H1 (cell line): ENCODE measurements at regions not wholly inside any gene's neighbourhood (a gene's known extent, or its start where the extent isn't known, plus 50 kb on each side); places are given as distances from the start of the nearest gene placed in this dataset.

ENCODE experiments used
- CTCF ChIA-PET: fragments of 300-600 bp; sonication (Branson Sonifier 250); formaldehyde crosslinking; loops from one replicate; lab custom pipeline; 2021; ENCODE audit not compliant: partially characterized antibody; lab: Charles Lee
- POLR2A ChIA-PET: fragments of 300-600 bp; sonication (Branson Sonifier 250); formaldehyde crosslinking; loops from one replicate; lab custom pipeline; 2021; ENCODE audit warnings: inconsistent platforms; ENCODE audit not compliant: partially characterized antibody; lab: Charles Lee
- DNase-seq, 2 experiments: peaks; one replicate each; pipeline versions ENCODE4 v3.0.0 to v3.0.0-alpha.2; 2010 to 2022; ENCODE audit warnings: low spot score in 2 of 2, low read depth in 1 of 2, mixed read lengths in 1 of 2
- FAIRE-seq: peaks from 2 replicates; lab custom pipeline; 2011; peaks lifted over from hg19 to GRCh38; lab: Jason Lieb, UNC
- H2AFZ ChIP-seq: 2 replicates; pipeline ENCODE4 v1.8.1; 2012; ENCODE audit warnings: low read length, inconsistent platforms
- H2AK5ac ChIP-seq: 2 replicates; pipeline ENCODE4 v1.6.1; 2013; ENCODE audit warnings: low read depth, low read length
- H2BK120ac ChIP-seq: replicated peaks from 2 replicates; pipeline ENCODE3; 2013; ENCODE audit warnings: low read depth, low read length, inconsistent platforms
- H2BK12ac ChIP-seq: 2 replicates; pipeline ENCODE4 v1.6.1; 2013; ENCODE audit warnings: low read depth, low read length
- H2BK15ac ChIP-seq: 2 replicates; pipeline ENCODE4 v1.6.1; 2013; ENCODE audit warnings: low read length
- H2BK20ac ChIP-seq: 2 replicates; pipeline ENCODE4 v1.6.1; 2013; ENCODE audit warnings: low read length
- H2BK5ac ChIP-seq: 2 replicates; pipeline ENCODE4 v1.6.1; 2013; ENCODE audit warnings: low read depth, low read length
- H3K14ac ChIP-seq: 2 replicates; pipeline ENCODE4 v1.6.1; 2013; ENCODE audit warnings: inconsistent platforms; ENCODE audit not compliant: insufficient read length
- H3K18ac ChIP-seq: 2 replicates; pipeline ENCODE4 v1.6.1; 2013; ENCODE audit warnings: low read length; ENCODE audit errors: extremely low read depth
- H3K23ac ChIP-seq: 2 replicates; pipeline ENCODE4 v1.6.1; 2013; ENCODE audit warnings: inconsistent platforms; ENCODE audit not compliant: insufficient read length
- H3K23me2 ChIP-seq: 2 replicates; pipeline ENCODE4 v1.6.1; 2013; ENCODE audit warnings: low read depth, low read length
- H3K27ac ChIP-seq: 2 replicates; pipeline ENCODE4 v1.6.1; 2011; ENCODE audit warnings: low read depth, low read length, inconsistent platforms
- H3K27me3 ChIP-seq, 4 experiments: replicated peaks in 1 of 4; 1 replicate in 1 of 4; 2 replicates in 3 of 4; pipeline versions ENCODE4 v1.6.1 to v1.8.1; 2011 to 2013; ENCODE audit warnings: low read length in 3 of 4, mild to moderate bottlenecking in 3 of 4, inconsistent platforms in 2 of 4, mixed read lengths in 2 of 4, moderate library complexity in 1 of 4; ENCODE audit not compliant: control insufficient read depth in 3 of 4, insufficient read depth in 3 of 4; ENCODE audit errors: extremely low read depth in 1 of 4
- H3K36me3 ChIP-seq, 4 experiments: 2 replicates each; pipeline versions ENCODE4 v1.6.1 to v1.8.1; 2011 to 2013; ENCODE audit warnings: mild to moderate bottlenecking in 4 of 4, low read length in 3 of 4, moderate library complexity in 2 of 4, control low read depth in 1 of 4, inconsistent platforms in 1 of 4; ENCODE audit not compliant: insufficient read depth in 4 of 4, control insufficient read depth in 2 of 4
- H3K4ac ChIP-seq: replicated peaks from 2 replicates; pipeline ENCODE3; 2013; ENCODE audit warnings: low read length, low read depth, mixed read lengths, inconsistent platforms; ENCODE audit not compliant: insufficient read length
- H3K4me1 ChIP-seq, 4 experiments: replicated peaks in 1 of 4; 1 replicate in 1 of 4; 2 replicates in 3 of 4; pipeline versions ENCODE4 v1.6.1 to v1.8.1; 2011 to 2013; ENCODE audit warnings: low read length in 3 of 4, inconsistent platforms in 2 of 4, mixed read lengths in 1 of 4; ENCODE audit not compliant: insufficient read depth in 4 of 4, control insufficient read depth in 3 of 4
- H3K4me2 ChIP-seq, 2 experiments: 2 replicates each; pipeline versions ENCODE4 v1.6.1 to v1.8.1; 2011 to 2013; ENCODE audit warnings: low read depth in 2 of 2, low read length in 2 of 2, control low read depth in 1 of 2, inconsistent platforms in 1 of 2, mild to moderate bottlenecking in 1 of 2; ENCODE audit not compliant: insufficient read depth in 1 of 2
- H3K4me3 ChIP-seq, 4 experiments: fragments of 200-600, 300-600 bp in 1 of 4; sonication (generic), shearing (Covaris generic), sonication (Bioruptor Twin) in 1 of 4; 2 replicates each; pipeline versions ENCODE4 v1.5.1 to v1.8.1; 2011 to 2016; ENCODE audit warnings: low read length in 4 of 4, low read depth in 3 of 4, control low read depth in 2 of 4, inconsistent platforms in 2 of 4, mild to moderate bottlenecking in 2 of 4, mixed read lengths in 1 of 4, moderate library complexity in 1 of 4; ENCODE audit not compliant: insufficient read depth in 2 of 4; ENCODE audit errors: extremely low read depth in 1 of 4
- H3K56ac ChIP-seq: replicated peaks from 2 replicates; pipeline ENCODE3; 2013; ENCODE audit warnings: low read depth, mild to moderate bottlenecking, mixed read lengths, low read length, inconsistent platforms; ENCODE audit not compliant: insufficient read length
- H3K79me1 ChIP-seq: 2 replicates; pipeline ENCODE4 v1.6.1; 2013; ENCODE audit warnings: low read depth, low read length, control low read depth
- H3K79me2 ChIP-seq, 2 experiments: 2 replicates each; pipeline versions ENCODE4 v1.6.1 to v1.8.1; 2012 to 2013; ENCODE audit warnings: low read length in 2 of 2, mild to moderate bottlenecking in 2 of 2, inconsistent platforms in 1 of 2; ENCODE audit not compliant: insufficient read depth in 2 of 2, control insufficient read depth in 1 of 2
- H3K9ac ChIP-seq, 4 experiments: replicated peaks in 1 of 4; 1 replicate in 1 of 4; 2 replicates in 3 of 4; pipeline versions ENCODE4 v1.6.1 to v1.8.1; 2011 to 2013; ENCODE audit warnings: low read depth in 3 of 4, low read length in 3 of 4, control low read depth in 2 of 4, mild to moderate bottlenecking in 2 of 4, moderate library complexity in 2 of 4, inconsistent platforms in 1 of 4; ENCODE audit errors: extremely low read depth in 1 of 4
- H3K9me3 ChIP-seq, 2 experiments: 2 replicates each; pipeline versions ENCODE4 v1.6.1 to v1.8.1; 2012 to 2013; ENCODE audit warnings: mild to moderate bottlenecking in 2 of 2, moderate library complexity in 2 of 2, control low read depth in 1 of 2, inconsistent platforms in 1 of 2, low read depth in 1 of 2, low read length in 1 of 2, mixed read lengths in 1 of 2; ENCODE audit not compliant: insufficient read depth in 2 of 2
- H4K20me1 ChIP-seq, 2 experiments: replicated peaks in 1 of 2; 2 replicates each; pipeline versions ENCODE3 to v1.8.1; 2011 to 2013; ENCODE audit warnings: inconsistent platforms in 2 of 2, low read length in 2 of 2, mild to moderate bottlenecking in 1 of 2; ENCODE audit not compliant: insufficient read depth in 2 of 2, control insufficient read depth in 1 of 2
- H4K5ac ChIP-seq: 2 replicates; pipeline ENCODE4 v1.6.1; 2013; ENCODE audit warnings: low read length, low read depth, mixed read lengths, inconsistent platforms; ENCODE audit not compliant: insufficient read length
- H4K8ac ChIP-seq: 2 replicates; pipeline ENCODE4 v1.8.0; 2013; ENCODE audit warnings: mild to moderate bottlenecking, moderate library complexity, low read length, inconsistent platforms; ENCODE audit not compliant: insufficient read depth; ENCODE audit errors: extremely low read depth
- H4K91ac ChIP-seq: replicated peaks from 2 replicates; pipeline ENCODE3; 2013; ENCODE audit warnings: low read length, mixed read lengths, inconsistent platforms; ENCODE audit not compliant: insufficient read length
- ASH2L ChIP-seq: fragments of 200-600, 300-600 bp; sonication (generic); IDR thresholded peaks from one replicate; pipeline ENCODE4 v1.7.1; 2017; ENCODE audit warnings: low read length
- CHD2 ChIP-seq: IDR thresholded peaks from 2 replicates; pipeline ENCODE4 v1.6.1; 2012; ENCODE audit warnings: low read length, improper control_type of control experiment
- SP2 ChIP-seq: IDR thresholded peaks from 2 replicates; pipeline ENCODE4 v1.6.1; 2012; ENCODE audit warnings: mild to moderate bottlenecking, low read length, inconsistent platforms
- TCF12 ChIP-seq: IDR thresholded peaks from 2 replicates; pipeline ENCODE4 v1.6.1; 2011; ENCODE audit warnings: low read depth, mild to moderate bottlenecking, low read length
- WGBS, 2 experiments: shearing (Covaris generic) in 1 of 2; methylation state at CpG; one replicate each; pipeline versions ENCODE4 v1.1.6 to v1.1.7; 2013 to 2015; ENCODE audit warnings: low lambda C conversion rate in 2 of 2, mixed read lengths in 2 of 2, inconsistent platforms in 1 of 2, low coverage in 1 of 2, missing lambda C conversion rate in 1 of 2; ENCODE audit not compliant: insufficient replicate concordance in 2 of 2, insufficient coverage in 1 of 2, insufficient read length in 1 of 2; ENCODE audit errors: extremely low coverage in 1 of 2, missing lambda C conversion rate in 1 of 2; 5-methylcytosine and 5-hydroxymethylcytosine counted together
- TF ChIP-seq, protein P1 (sequence below): IDR thresholded peaks from 2 replicates; pipeline ENCODE4 v1.6.1; 2011; ENCODE audit warnings: low read length, improper control_type of control experiment

DNA sequence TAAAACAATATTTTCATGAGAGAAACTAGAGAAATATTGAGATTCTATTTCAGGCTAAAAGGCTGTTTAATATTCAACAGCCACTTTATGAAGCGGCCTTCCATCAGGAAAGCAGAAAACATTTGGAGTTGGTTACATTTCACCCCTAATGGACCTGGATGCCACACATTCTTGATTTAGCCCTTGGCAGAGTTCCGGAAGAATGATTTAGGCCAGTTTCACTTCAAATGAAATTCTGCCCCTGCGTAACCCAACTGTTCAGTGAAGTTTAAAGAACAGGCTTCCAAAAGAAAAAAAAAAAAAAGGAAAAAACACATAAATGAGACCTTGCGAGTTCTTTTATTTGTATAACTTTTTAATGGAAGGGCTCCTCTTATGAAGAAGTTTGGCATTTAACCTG, 239.2 kb upstream of the AKR1E2 start:
- H3K56ac ChIP-seq: no peak overlapping the region
- CTCF ChIA-PET: interaction anchor here (0.6 kb wide), 1 partner anchor 78 kb away, joined by 6 read pairs; no protein-coding TSS in a partner anchor
- TF ChIP-seq ASH2L (no peak), SP2 (no peak), TCF12 (no peak), CHD2 (no peak)
- TF ChIP-seq, protein P1, sequence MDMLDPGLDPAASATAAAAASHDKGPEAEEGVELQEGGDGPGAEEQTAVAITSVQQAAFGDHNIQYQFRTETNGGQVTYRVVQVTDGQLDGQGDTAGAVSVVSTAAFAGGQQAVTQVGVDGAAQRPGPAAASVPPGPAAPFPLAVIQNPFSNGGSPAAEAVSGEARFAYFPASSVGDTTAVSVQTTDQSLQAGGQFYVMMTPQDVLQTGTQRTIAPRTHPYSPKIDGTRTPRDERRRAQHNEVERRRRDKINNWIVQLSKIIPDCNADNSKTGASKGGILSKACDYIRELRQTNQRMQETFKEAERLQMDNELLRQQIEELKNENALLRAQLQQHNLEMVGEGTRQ: no peak

More for the DNA sequence above, 239.2 kb upstream of the AKR1E2 start:
- Histone ChIP-seq H3K4ac (no peak overlapping the region), H2BK20ac (no peak overlapping the region), H3K36me3 (no peaks in the 10 kb centered on the region), H4K20me1 (no peaks in the 10 kb centered on the region), H3K27me3 (no peaks in the 10 kb centered on the region), H4K8ac (no peak overlapping the region), H3K4me3 (no peak overlapping the region), H3K23ac (no peak overlapping the region), H2BK5ac (no peak overlapping the region), H3K79me1 (no peaks in the 10 kb centered on the region), H3K18ac (no peak overlapping the region), H4K5ac (no peak overlapping the region), H3K79me2 (no peaks in the 10 kb centered on the region), H3K14ac (no peak overlapping the region), H2BK15ac (no peak overlapping the region), H3K23me2 (no peaks in the 10 kb centered on the region), H2BK12ac (no peak overlapping the region), H3K9me3 (no peaks in the 10 kb centered on the region), H2BK120ac (no peak overlapping the region), H2AK5ac (no peak overlapping the region), H3K9ac (no peak overlapping the region), H3K4me2 (no peak overlapping the region), H3K27ac (no peak overlapping the region), H3K4me1 (no peaks in the 10 kb centered on the region), H4K91ac (no peak overlapping the region), H2AFZ (no peak overlapping the region)
- FAIRE-seq (no peak), DNase-seq (no peak)
- POLR2A ChIA-PET: no interaction called here
- WGBS, 2 experiments: 95% methylated on average over 3 of the region's 4 CpGs; no CpG with 5 or more reads in 1 of the 2 experiments
